Hepatocyte (in vitro differentiated cells): ENCODE measurements at regions not wholly inside any gene's neighbourhood (a gene's known extent, or its start where the extent isn't known, plus 50 kb on each side); places are given as distances from the start of the nearest gene placed in this dataset.
"Not testable (repeated sequence)": the region's sequence is repeated elsewhere in the genome, so short reads cannot be mapped to it uniquely, and the experiment has no call there.

ENCODE experiments used
- DNase-seq: peaks from one replicate; pipeline ENCODE4 v3.0.0-alpha.2; 2016; ENCODE audit warnings: low spot score
- H2AFZ ChIP-seq: fragments of 200-600 bp; sonication (generic); 2 replicates; pipeline ENCODE4 v1.6.0; 2016; ENCODE audit warnings: antibody characterized with exemption, mild to moderate bottlenecking
- H3K27ac ChIP-seq: fragments of 200-600 bp; sonication (generic); 2 replicates; pipeline ENCODE4 v1.5.1; 2016; ENCODE audit warnings: mild to moderate bottlenecking
- H3K27me3 ChIP-seq: fragments of 200-600 bp; sonication (generic); 2 replicates; pipeline ENCODE4 v1.6.1; 2016
- H3K36me3 ChIP-seq: fragments of 200-600 bp; sonication (generic); replicated peaks from 2 replicates; pipeline ENCODE4 v1.5.1; 2016; ENCODE audit warnings: low read depth; ENCODE audit not compliant: insufficient read depth
- H3K4me1 ChIP-seq: fragments of 200-600 bp; sonication (generic); 2 replicates; pipeline ENCODE4 v1.5.1; 2016; ENCODE audit warnings: mild to moderate bottlenecking, moderate library complexity; ENCODE audit not compliant: insufficient read depth
- H3K4me2 ChIP-seq: fragments of 200-600 bp; sonication (generic); 2 replicates; pipeline ENCODE4 v1.6.0; 2016
- H3K4me3 ChIP-seq: fragments of 200-600 bp; sonication (generic); 2 replicates; pipeline ENCODE4 v1.5.1; 2016; ENCODE audit warnings: mild to moderate bottlenecking
- H3K79me2 ChIP-seq: fragments of 200-600 bp; sonication (generic); 2 replicates; pipeline ENCODE4 v1.6.0; 2017; ENCODE audit warnings: mild to moderate bottlenecking
- H3K9me2 ChIP-seq: fragments of 200-600 bp; sonication (generic); replicated peaks from 2 replicates; pipeline ENCODE4 v1.6.0; 2017; ENCODE audit warnings: mild to moderate bottlenecking; ENCODE audit not compliant: insufficient read depth
- H3K9me3 ChIP-seq: fragments of 200-600 bp; sonication (generic); 2 replicates; pipeline ENCODE4 v1.5.1; 2016; ENCODE audit warnings: low read depth, mild to moderate bottlenecking
- H4K20me1 ChIP-seq: fragments of 200-600 bp; sonication (generic); 2 replicates; pipeline ENCODE4 v1.6.0; 2016; ENCODE audit warnings: mild to moderate bottlenecking; ENCODE audit not compliant: insufficient read depth, poor library complexity, severe bottlenecking
- CTCF ChIP-seq: fragments of 200-600 bp; sonication (generic); IDR thresholded peaks from 2 replicates; pipeline ENCODE4 v1.5.1; 2016; ENCODE audit warnings: antibody characterized with exemption, mild to moderate bottlenecking; ENCODE audit not compliant: poor library complexity
- EZH2 ChIP-seq: fragments of 200-600 bp; sonication (generic); IDR thresholded peaks from 2 replicates; pipeline ENCODE4 v1.6.1; 2016; ENCODE audit warnings: antibody characterized with exemption, mild to moderate bottlenecking, borderline replicate concordance
- EZH2phosphoT487 ChIP-seq: fragments of 200-600 bp; sonication (generic); IDR thresholded peaks from one replicate; pipeline ENCODE4 v1.6.1; 2018; ENCODE audit warnings: antibody characterized with exemption, mild to moderate bottlenecking, low read depth, moderate library complexity; ENCODE audit not compliant: unreplicated experiment, severe bottlenecking
- WGBS: methylation state at CpG from one replicate; pipeline ENCODE4 v1.1.6; 2016; ENCODE audit warnings: low lambda C conversion rate; ENCODE audit errors: missing lambda C conversion rate; 5-methylcytosine and 5-hydroxymethylcytosine counted together

DNA sequence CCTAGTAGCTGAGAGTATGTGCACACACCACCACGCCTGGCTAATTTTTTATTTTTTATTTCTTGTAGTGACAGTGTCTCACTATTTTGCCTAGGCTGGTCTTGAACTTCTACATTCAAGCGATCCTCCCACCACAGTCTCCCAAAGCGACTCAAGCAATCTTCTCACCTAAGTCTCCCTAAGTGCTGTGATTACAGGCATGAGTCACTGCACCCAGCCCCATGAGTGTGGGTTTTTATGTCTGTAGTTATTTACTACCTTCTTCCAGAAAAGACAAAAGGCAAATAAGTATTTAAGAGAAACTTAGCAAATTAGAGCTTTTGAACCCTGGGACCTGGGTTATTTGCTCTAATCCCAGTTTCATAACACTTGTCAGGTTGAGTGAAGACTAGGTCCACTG, 92.3 kb upstream of the HCRTR2 start:
- Histone ChIP-seq H3K9me3 (no peaks in the 10 kb centered on the region), H3K27me3 (no peaks in the 10 kb centered on the region), H3K4me2 (no peak overlapping the region), H3K79me2 (no peaks in the 10 kb centered on the region), H2AFZ (no peak overlapping the region), H4K20me1 (no peaks in the 10 kb centered on the region), H3K4me3 (no peak overlapping the region), H3K27ac (no peak overlapping the region), H3K4me1 (no peaks in the 10 kb centered on the region), H3K36me3 (no peaks in the 10 kb centered on the region), H3K9me2 (no peaks in the 10 kb centered on the region)
- TF ChIP-seq EZH2phosphoT487 (no peak), CTCF (no peak), EZH2 (no peak)
- WGBS = 80% methylated on average over 3 of the region's 3 CpGs
- no peak for DNase-seq

- not testable (repeated sequence) for H3K4me1 ChIP-seq, DNase-seq, H3K36me3 ChIP-seq, H2AFZ ChIP-seq, H3K27ac ChIP-seq, H3K4me2 ChIP-seq, H3K9me3 ChIP-seq, H3K27me3 ChIP-seq, H3K4me3 ChIP-seq, H4K20me1 ChIP-seq, H3K79me2 ChIP-seq, H3K9me2 ChIP-seq
- 84% methylated on average over 6 of the region's 6 CpGs for WGBS
Measured at GRCh38 chr6:55088011-55088410, 86.3 kb upstream of the HCRTR2 start.

DNA sequence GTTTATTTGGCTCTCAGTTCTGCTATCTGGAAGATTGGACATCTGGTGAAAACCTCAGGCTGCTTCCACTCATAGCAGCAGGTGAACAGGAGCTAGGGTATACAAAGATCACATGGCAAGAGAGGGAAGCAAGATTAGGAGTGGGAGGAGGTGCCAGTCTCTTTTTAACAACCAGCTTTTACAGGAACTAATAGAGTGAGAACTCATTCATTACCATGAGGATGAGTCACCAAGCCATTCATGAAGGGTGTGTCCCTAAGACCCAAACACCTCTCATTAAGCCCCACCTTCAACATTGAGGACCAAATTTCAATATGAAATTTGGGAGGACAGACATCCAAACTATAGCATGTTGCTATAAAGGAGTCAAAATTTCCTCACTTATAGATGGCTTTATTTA, 85.4 kb upstream of the HCRTR2 start:
- Histone ChIP-seq H3K9me2 (no peaks in the 10 kb centered on the region), H3K4me3 (no peak overlapping the region)
- TF ChIP-seq EZH2phosphoT487 = no peak
- TF ChIP-seq CTCF = no peak
- no peak for TF ChIP-seq EZH2

GRCh38 chr6:55089325-55089724, 85.0 kb upstream of the HCRTR2 start:
- H3K4me3 ChIP-seq = no peak overlapping the region
- 89% methylated on average over 2 of the region's 2 CpGs for WGBS
- H3K9me2 ChIP-seq = no peaks in the 10 kb centered on the region
- H3K27ac ChIP-seq = no peak overlapping the region
- H3K79me2 ChIP-seq = no peaks in the 10 kb centered on the region
- no peaks in the 10 kb centered on the region for H3K36me3 ChIP-seq
- no peak for DNase-seq
- H3K27me3 ChIP-seq = no peaks in the 10 kb centered on the region
- no peak for TF ChIP-seq EZH2
- no peak for TF ChIP-seq CTCF
- TF ChIP-seq EZH2phosphoT487 = no peak
- H3K4me2 ChIP-seq = no peak overlapping the region
- H3K9me3 ChIP-seq = no peaks in the 10 kb centered on the region
- no peaks in the 10 kb centered on the region for H3K4me1 ChIP-seq
- H2AFZ ChIP-seq = no peak overlapping the region
- no peaks in the 10 kb centered on the region for H4K20me1 ChIP-seq

More for the DNA sequence above, 85.4 kb upstream of the HCRTR2 start:
- H2AFZ ChIP-seq = no peak overlapping the region
- no peak overlapping the region for H3K4me2 ChIP-seq
- no peak for DNase-seq
- no peaks in the 10 kb centered on the region for H3K36me3 ChIP-seq
- no peaks in the 10 kb centered on the region for H4K20me1 ChIP-seq
- H3K27me3 ChIP-seq = no peaks in the 10 kb centered on the region
- no peaks in the 10 kb centered on the region for H3K4me1 ChIP-seq
- H3K9me3 ChIP-seq = no peaks in the 10 kb centered on the region
- no peak overlapping the region for H3K27ac ChIP-seq
- H3K79me2 ChIP-seq = no peaks in the 10 kb centered on the region
